DOHH2 (cell line): ENCODE measurements at regions not wholly inside any gene's neighbourhood (a gene's known extent, or its start where the extent isn't known, plus 50 kb on each side); places are given as distances from the start of the nearest gene placed in this dataset.

Source experiments
- CTCF ChIP-seq: fragments of 200-600 bp; sonication (generic); IDR thresholded peaks from one replicate; pipeline ENCODE4 v1.5.1; 2014; ENCODE audit warnings: antibody characterized with exemption, mild to moderate bottlenecking, low read depth, low read length; ENCODE audit not compliant: poor library complexity, severe bottlenecking
- EZH2phosphoT487 ChIP-seq: fragments of 200-600 bp; sonication (generic); IDR thresholded peaks from 2 replicates; pipeline ENCODE4 v1.6.1; 2017; ENCODE audit warnings: borderline replicate concordance, mild to moderate bottlenecking, antibody characterized with exemption, low read length, moderate library complexity, mixed read lengths

GRCh38 chr3:115498898-115499297 lies 124.4 kb upstream of the GAP43 start:
- TF ChIP-seq CTCF (no peak), EZH2phosphoT487 (no peak)
